Stimulated activated CD4-positive, alpha-beta T cell treated with anti-CD3 and anti-CD28 coated beads, Interleukin-1b, Interleukin-23, amount 100 ng/mL, for 4 hours (primary cell): ENCODE measurements at regions not wholly inside any gene's neighbourhood (a gene's known extent, or its start where the extent isn't known, plus 50 kb on each side); places are given as distances from the start of the nearest gene placed in this dataset.
A peak's percentile ranks its signal among the peaks of the same experiment; 100 is the strongest.

ENCODE experiments used
- DNase-seq, 2 donors: peaks; one replicate each; pipeline ENCODE4 v3.0.0-alpha.2; 2020; ENCODE audit warnings: low read depth in 2 of 2

GRCh38 chr9:70478963-70479641 lies 64.6 kb upstream of the KLF9 start:
- no peak for DNase-seq

GRCh38 chr9:70477907-70478480 lies 63.5 kb upstream of the KLF9 start:
- DNase-seq = no peak

GRCh38 chr9:70477146-70477745 lies 62.8 kb upstream of the KLF9 start:
- no peak for DNase-seq

GRCh38 chr9:70475211-70475610 lies 60.8 kb upstream of the KLF9 start:
- DNase-seq = no peak

GRCh38 chr9:70474413-70474812 lies 60.0 kb upstream of the KLF9 start:
- no peak for DNase-seq

GRCh38 chr9:70472268-70473249 lies 58.1 kb upstream of the KLF9 start:
- no peak for DNase-seq

GRCh38 chr9:70470050-70471015 lies 55.9 kb upstream of the KLF9 start:
- no peak for DNase-seq

- no peak for DNase-seq
These were observed 53.8 kb upstream of the KLF9 start for GRCh38 chr9:70468291-70468690.

GRCh38 chr9:70466976-70467561 lies 52.6 kb upstream of the KLF9 start:
- peak in 1 of 2 donors; percentile 18 for DNase-seq

GRCh38 chr9:70465904-70466303 lies 51.4 kb upstream of the KLF9 start:
- DNase-seq = no peak

- DNase-seq = no peak
These were observed 50.9 kb upstream of the KLF9 start for GRCh38 chr9:70465398-70465797.
